Natural killer cell treated with Interleukin-12 subunit alpha and Interleukin-12 subunit beta and Interleukin-15 and Interleukin-18, amount 100 ng/mL, for 72 hours (primary cell): ENCODE measurements at regions not wholly inside any gene's neighbourhood (a gene's known extent, or its start where the extent isn't known, plus 50 kb on each side); places are given as distances from the start of the nearest gene placed in this dataset.

Experiments
- ATAC-seq, 2 donors: fragments of 150-1000 bp; cut with Tn5 transposase in 1 of 2; sonication (Bioruptor Pico), chemical (Tn5 transposase) in 1 of 2; 2 replicates each; pipeline ENCODE4 v1.10.0; 2021
- DNase-seq: peaks from one replicate; pipeline ENCODE4 v3.0.0; 2022; ENCODE audit warnings: low spot score
- H3K27ac Mint-ChIP-seq, 2 donors: 1 replicate in 1 of 2; 2 replicates in 1 of 2; pipeline ENCODE4 v1.8.0; 2022; ENCODE audit warnings: mixed read lengths in 2 of 2, mild to moderate bottlenecking in 1 of 2, moderate library complexity in 1 of 2
- H3K27me3 Mint-ChIP-seq, 2 donors: 1 replicate in 1 of 2; 2 replicates in 1 of 2; pipeline ENCODE4 v1.8.0; 2022; ENCODE audit warnings: mixed read lengths in 2 of 2
- H3K36me3 Mint-ChIP-seq: one replicate; pipeline ENCODE4 v1.8.0; 2022; ENCODE audit warnings: mixed read lengths
- H3K4me1 Mint-ChIP-seq, 2 donors: 1 replicate in 1 of 2; 2 replicates in 1 of 2; pipeline ENCODE4 v1.8.0; 2022; ENCODE audit warnings: low read depth in 2 of 2, mixed read lengths in 2 of 2, mild to moderate bottlenecking in 1 of 2
- H3K4me3 Mint-ChIP-seq: one replicate; pipeline ENCODE4 v1.8.0; 2022; ENCODE audit warnings: mixed read lengths
- H3K9me3 Mint-ChIP-seq: 2 replicates; pipeline ENCODE4 v1.8.0; 2022; ENCODE audit warnings: mixed read lengths

DNA sequence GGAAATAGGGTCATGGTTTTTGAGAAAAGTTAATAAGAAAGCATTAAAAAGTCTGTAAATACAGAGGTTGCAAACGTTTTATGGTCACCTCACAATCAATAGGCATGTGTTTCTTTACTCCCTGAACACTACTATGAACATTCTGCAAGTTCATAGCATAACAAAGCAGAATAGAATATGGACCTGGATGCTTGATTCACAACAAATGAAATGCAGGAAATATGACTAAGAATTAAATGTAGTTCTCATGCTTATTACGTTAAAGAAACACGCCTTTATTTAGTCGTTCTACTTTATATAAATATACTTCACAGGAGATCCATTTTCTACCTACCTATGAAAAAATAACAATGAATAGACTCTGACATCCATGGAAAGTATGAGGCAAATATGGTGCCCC lies 344.0 kb downstream of the KCTD12 start:
- H3K27me3 Mint-ChIP-seq, result no peaks in the 10 kb centered on the region
- no peaks in the 10 kb centered on the region for H3K4me1 Mint-ChIP-seq
- no peak for ATAC-seq
- peaks cover 4% of the 10 kb centered on the region for H3K36me3 Mint-ChIP-seq
- no peak overlapping the region for H3K4me3 Mint-ChIP-seq
- no peak for DNase-seq
- H3K27ac Mint-ChIP-seq, result no peak overlapping the region
- peaks cover 5% of the 10 kb centered on the region for H3K9me3 Mint-ChIP-seq

DNA sequence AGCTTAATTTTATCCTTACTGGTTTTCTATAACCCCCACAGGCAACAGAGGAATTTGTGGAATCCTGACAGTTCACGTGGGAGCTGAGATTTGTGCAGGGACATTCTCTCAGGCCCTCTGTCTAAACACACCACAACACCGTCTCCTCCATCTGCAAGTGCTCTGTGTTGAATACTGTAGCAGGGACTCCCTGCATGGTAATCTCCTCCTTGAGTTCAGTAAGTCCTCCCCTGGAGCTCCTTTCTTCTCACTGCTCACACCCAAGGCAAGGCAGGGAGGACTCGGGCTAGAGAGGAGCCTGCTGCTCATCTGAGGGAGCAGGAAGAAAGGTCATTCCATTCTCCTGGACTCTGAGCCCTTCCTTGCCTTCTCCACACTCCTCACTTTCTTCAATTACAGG lies 348.2 kb downstream of the KCTD12 start:
- H3K4me3 Mint-ChIP-seq, result no peak overlapping the region
- H3K9me3 Mint-ChIP-seq, result no peaks in the 10 kb centered on the region
- no peaks in the 10 kb centered on the region for H3K4me1 Mint-ChIP-seq
- DNase-seq, result no peak
- no peak for ATAC-seq
- H3K27ac Mint-ChIP-seq, result no peak overlapping the region
- H3K36me3 Mint-ChIP-seq, result no peaks in the 10 kb centered on the region
- no peaks in the 10 kb centered on the region for H3K27me3 Mint-ChIP-seq

DNA sequence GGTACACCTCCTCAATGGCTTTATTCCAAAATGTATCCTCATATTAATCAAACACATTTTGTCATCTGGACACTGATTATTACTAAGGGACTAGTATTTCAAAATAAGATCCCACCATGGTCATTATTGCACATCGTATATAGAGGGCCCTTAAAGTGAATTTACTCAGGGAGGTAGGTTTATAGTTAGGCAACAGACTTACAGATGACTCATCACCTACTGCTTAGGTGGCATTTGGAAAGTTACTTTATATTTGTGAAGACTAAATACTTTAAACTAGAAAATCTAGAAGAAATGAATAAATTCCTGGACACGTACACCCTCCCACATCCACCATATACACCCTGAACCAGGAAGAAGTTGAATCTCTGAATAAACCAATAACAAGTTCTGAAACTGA lies 353.0 kb downstream of the KCTD12 start:
- Mint-ChIP-seq H3K9me3 (no peaks in the 10 kb centered on the region), H3K36me3 (no peaks in the 10 kb centered on the region), H3K4me1 (no peaks in the 10 kb centered on the region), H3K4me3 (no peak overlapping the region), H3K27ac (no peak overlapping the region), H3K27me3 (peaks cover 0 to 5% of the 10 kb centered on the region in 2 donors)
- no peak for ATAC-seq
- no peak for DNase-seq

DNA sequence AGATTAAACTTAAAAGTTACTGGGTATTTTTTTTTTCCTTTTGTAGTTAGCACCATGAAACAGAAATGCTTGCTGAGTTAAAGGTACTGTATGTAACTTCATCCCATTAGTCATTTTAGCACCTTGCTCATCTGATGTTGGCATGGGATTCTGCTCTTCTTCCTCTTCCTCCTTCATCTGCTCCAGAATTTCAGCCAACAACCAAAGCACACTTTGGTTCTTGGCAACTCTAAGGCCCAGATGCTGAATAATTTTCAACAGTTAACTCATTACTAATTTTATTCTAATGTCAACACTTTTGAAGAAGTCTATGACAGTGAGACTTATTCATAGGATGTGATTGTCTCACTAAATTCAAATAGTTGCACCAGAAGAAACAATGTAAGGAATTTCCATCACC lies 359.2 kb downstream of the KCTD12 start:
- Mint-ChIP-seq H3K4me1 (no peaks in the 10 kb centered on the region), H3K4me3 (no peak overlapping the region), H3K9me3 (no peaks in the 10 kb centered on the region), H3K27ac (no peak overlapping the region), H3K36me3 (no peaks in the 10 kb centered on the region), H3K27me3 (peaks cover 0 to 5% of the 10 kb centered on the region in 2 donors)
- no peak for ATAC-seq
- no peak for DNase-seq

DNA sequence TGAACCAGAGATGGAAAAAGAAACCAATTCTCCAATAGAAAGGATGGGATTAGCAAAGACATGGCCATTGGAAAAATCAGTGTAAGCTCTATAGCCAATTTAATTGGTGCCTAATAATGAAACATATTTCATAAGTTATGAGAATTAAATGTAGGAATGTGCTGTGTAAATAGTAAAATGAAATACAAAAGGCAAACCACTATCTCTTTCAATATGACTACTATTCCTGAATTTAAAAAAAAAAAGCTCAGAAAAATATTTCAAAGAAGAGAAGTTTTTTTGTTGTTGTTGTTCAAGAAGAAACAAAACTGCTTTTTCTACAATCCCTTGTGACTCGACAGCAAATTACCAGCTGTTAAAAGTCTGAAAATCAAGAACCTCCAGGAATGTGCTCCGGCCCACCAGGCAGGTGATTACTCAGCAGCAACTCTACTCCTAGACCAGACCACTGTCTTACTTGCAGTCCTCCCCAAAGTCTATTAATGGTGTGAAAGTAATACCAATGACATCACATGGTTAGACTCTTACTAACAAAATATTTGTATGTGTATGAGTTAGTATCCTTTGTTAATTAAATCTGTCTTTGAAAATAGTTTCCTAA lies 362.4 kb downstream of the KCTD12 start:
- no peak overlapping the region for H3K27ac Mint-ChIP-seq
- peaks cover 0 to 7% of the 10 kb centered on the region in 2 donors for H3K27me3 Mint-ChIP-seq

DNA sequence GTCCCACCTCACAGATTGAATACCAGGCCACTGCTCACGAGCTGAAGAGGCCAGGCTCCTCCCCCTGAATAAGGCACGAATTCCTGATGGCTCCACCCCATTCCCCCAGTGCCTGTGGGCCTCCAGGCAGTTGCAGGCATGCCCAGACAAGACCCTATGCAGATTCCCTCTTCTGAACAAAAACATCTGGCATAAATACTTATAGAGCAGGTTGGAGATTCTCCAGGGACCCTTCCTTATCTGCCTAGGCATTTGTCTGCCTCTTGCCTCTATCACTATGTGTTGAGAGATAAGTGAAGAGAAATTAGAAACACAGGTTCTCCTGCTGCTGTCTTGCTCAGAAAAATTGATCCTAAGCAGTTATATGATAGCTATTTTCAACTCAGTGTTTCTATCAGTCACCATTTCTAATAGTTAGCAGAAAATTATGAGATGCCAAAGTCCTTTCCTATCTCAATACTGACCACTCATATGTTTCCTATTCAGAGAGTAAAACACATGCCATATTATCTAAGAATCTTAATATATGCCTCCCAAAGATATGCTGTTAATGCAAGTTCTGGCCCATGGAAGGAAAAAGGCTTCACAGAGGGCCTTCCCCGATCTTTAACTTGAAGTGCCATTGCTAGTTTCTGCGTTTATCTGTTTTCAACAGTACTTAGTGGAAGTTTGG lies 364.0 kb downstream of the KCTD12 start:
- Mint-ChIP-seq H3K36me3 (no peaks in the 10 kb centered on the region), H3K9me3 (no peaks in the 10 kb centered on the region), H3K27me3 (peaks cover 2 to 7% of the 10 kb centered on the region in 2 donors), H3K4me3 (no peak overlapping the region), H3K4me1 (no peaks in the 10 kb centered on the region), H3K27ac (no peak overlapping the region)
- DNase-seq (no peak), ATAC-seq (no peak)

More for the DNA sequence above, 362.4 kb downstream of the KCTD12 start:
- DNase-seq (no peak), ATAC-seq (no peak)
- no peak overlapping the region for H3K4me3 Mint-ChIP-seq
- no peaks in the 10 kb centered on the region for H3K36me3 Mint-ChIP-seq
- no peaks in the 10 kb centered on the region for H3K4me1 Mint-ChIP-seq
- no peaks in the 10 kb centered on the region for H3K9me3 Mint-ChIP-seq

DNA sequence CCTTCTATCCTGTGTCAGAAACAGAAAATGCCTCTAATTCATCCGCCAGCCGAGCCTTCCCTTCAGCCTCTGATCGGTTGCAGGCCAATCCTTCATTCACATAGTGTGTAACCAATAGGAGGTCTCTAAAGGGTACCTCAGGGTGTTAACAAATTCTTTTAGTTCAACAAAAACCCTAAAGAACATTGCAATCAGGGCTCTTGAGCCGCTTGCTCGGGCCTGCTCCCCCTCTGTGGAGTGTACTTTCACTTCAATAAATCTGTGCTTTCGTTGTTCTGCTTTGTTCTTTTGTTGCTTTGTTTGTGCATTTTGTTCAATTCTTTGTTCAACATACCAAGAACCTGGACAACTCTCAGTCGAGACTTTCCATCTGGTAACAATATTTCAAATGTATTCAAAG lies 366.5 kb downstream of the KCTD12 start:
- Mint-ChIP-seq H3K36me3 (no peaks in the 10 kb centered on the region), H3K4me3 (no peak overlapping the region), H3K27ac (no peak overlapping the region), H3K27me3 (peaks cover 2 to 7% of the 10 kb centered on the region in 2 donors), H3K4me1 (no peaks in the 10 kb centered on the region), H3K9me3 (no peaks in the 10 kb centered on the region)
- ATAC-seq (no peak), DNase-seq (no peak)

DNA sequence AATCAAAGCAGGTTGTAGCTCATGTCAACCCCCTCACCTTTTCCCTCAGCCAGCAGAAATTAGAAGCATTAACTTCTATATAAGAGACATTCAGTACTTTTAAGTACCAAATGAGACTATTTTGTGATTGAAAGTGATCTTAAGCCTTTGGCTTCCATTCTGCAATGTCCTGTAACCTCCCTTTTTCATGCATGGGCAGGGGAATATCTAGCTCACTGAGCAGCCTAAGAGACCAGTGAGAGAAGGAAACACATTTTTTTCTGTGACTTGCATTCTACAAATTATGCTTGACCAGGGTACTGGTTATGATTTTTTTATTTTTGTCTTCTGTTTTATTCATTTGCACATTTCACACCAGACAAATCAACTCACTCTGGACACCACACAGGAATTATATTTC lies 369.6 kb downstream of the KCTD12 start:
- H3K4me1 Mint-ChIP-seq, result no peaks in the 10 kb centered on the region
- H3K27me3 Mint-ChIP-seq, result peaks cover 2 to 7% of the 10 kb centered on the region in 2 donors
- H3K4me3 Mint-ChIP-seq, result no peak overlapping the region
- H3K36me3 Mint-ChIP-seq, result no peaks in the 10 kb centered on the region
- ATAC-seq (no peak), DNase-seq (no peak)
- peaks cover 3% of the 10 kb centered on the region for H3K9me3 Mint-ChIP-seq
- H3K27ac Mint-ChIP-seq, result no peak overlapping the region

DNA sequence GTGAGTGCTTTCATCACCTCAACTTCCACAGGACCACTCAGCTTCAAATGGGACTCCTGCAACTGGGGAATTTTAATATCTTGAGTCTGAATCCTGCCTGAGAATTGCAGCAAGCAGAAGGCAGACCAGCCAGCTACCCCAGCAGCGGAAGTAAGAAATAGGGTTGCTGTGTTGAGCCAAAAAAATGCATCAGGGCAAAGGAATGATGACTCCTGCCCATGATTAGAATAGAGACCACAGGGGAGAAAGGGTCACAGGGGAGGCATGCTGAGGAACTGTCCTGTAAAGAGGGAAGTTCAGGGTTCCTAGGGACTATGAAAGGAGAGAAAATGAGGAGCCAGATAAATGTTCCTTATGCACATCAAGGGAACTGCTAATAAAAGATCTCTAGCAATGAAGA lies 370.2 kb downstream of the KCTD12 start:
- no peak overlapping the region for H3K4me3 Mint-ChIP-seq
- no peaks in the 10 kb centered on the region for H3K4me1 Mint-ChIP-seq
- peaks cover 3% of the 10 kb centered on the region for H3K9me3 Mint-ChIP-seq
- peaks cover 2 to 7% of the 10 kb centered on the region in 2 donors for H3K27me3 Mint-ChIP-seq
- DNase-seq (no peak), ATAC-seq (no peak)
- H3K27ac Mint-ChIP-seq, result no peak overlapping the region
- no peaks in the 10 kb centered on the region for H3K36me3 Mint-ChIP-seq

GRCh38 chr13:76512721-76513145 lies 373.5 kb downstream of the KCTD12 start:
- Mint-ChIP-seq H3K9me3 (peaks cover 3% of the 10 kb centered on the region), H3K27me3 (peaks cover 0 to 4% of the 10 kb centered on the region in 2 donors), H3K36me3 (no peaks in the 10 kb centered on the region), H3K27ac (no peak overlapping the region), H3K4me3 (no peak overlapping the region), H3K4me1 (no peaks in the 10 kb centered on the region)
- ATAC-seq, result no peak
- no peak for DNase-seq

- Mint-ChIP-seq H3K27me3 (peaks cover 0 to 2% of the 10 kb centered on the region in 2 donors), H3K27ac (no peak overlapping the region), H3K4me3 (no peak overlapping the region), H3K36me3 (no peaks in the 10 kb centered on the region), H3K4me1 (no peaks in the 10 kb centered on the region), H3K9me3 (no peaks in the 10 kb centered on the region)
- no peak for ATAC-seq
- DNase-seq, result no peak
Measured at GRCh38 chr13:76505437-76505836, 380.8 kb downstream of the KCTD12 start.

DNA sequence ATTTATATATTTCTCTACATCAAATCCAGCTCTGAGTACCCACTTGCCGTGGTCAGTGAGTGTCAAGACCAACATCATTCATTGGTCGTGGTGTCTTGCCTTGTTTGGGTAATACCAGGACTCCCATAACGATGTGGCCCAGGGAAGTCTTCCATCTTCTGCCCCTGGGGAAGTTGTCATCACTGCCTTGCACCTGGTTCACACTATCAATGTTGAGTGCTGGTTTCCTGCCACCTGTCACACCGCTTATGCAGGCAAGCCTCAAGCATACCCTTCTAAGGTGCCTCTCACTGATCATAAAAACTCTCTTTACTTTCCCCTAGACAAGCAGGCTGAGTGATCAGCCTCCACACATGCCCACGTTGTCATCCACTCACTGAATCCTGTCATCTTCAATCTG lies 382.4 kb downstream of the KCTD12 start:
- peaks cover 0 to 3% of the 10 kb centered on the region in 2 donors for H3K27me3 Mint-ChIP-seq
- H3K4me3 Mint-ChIP-seq, result no peak overlapping the region
- no peaks in the 10 kb centered on the region for H3K4me1 Mint-ChIP-seq
- H3K27ac Mint-ChIP-seq, result no peak overlapping the region
- H3K36me3 Mint-ChIP-seq, result no peaks in the 10 kb centered on the region
- no peak for DNase-seq
- H3K9me3 Mint-ChIP-seq, result no peaks in the 10 kb centered on the region
- no peak for ATAC-seq

DNA sequence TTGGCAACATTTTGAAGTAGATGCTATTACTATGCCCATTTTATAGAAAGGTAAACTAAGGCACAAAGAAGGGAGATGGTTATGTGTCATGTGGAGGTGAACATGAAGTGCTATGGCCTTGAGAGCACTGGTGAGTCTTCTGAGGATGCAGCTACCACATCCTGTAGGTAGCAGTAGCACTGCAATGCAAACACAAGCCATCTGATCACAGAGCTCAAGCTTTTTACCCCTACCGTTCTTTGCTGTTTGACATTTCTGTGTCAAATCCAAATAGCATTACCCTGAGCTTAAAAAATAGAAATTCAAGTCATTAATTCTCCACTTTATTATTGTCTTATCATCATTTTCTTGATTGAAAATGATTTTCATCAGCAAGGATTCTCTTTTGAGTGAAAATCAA lies 382.9 kb downstream of the KCTD12 start:
- no peak for DNase-seq
- H3K9me3 Mint-ChIP-seq, result no peaks in the 10 kb centered on the region
- H3K4me1 Mint-ChIP-seq, result no peaks in the 10 kb centered on the region
- no peak overlapping the region for H3K4me3 Mint-ChIP-seq
- no peak overlapping the region for H3K27ac Mint-ChIP-seq
- H3K27me3 Mint-ChIP-seq, result peaks cover 0 to 3% of the 10 kb centered on the region in 2 donors
- ATAC-seq, result no peak
- no peaks in the 10 kb centered on the region for H3K36me3 Mint-ChIP-seq

DNA sequence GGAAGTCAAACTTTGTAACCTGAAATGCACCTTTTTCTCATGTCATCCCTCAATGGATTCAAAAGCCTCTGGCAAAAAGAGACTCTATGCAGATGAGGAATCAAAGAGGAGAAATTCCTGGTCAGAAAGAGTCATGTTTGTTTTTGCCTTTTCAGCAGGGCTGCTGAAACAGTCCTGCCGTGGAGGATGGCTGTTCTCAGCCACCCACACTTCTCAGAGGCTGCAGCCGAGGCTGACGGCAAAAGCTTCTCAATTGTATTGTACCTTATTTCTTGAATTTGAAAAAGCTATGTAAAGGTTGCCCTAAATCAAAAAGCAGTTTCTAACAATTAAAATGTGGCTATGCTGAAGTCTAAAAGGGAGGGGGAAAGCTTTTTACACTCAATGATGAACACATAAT lies 385.3 kb downstream of the KCTD12 start:
- DNase-seq, result no peak
- Mint-ChIP-seq H3K27me3 (peaks cover 0 to 3% of the 10 kb centered on the region in 2 donors), H3K4me1 (no peaks in the 10 kb centered on the region), H3K27ac (no peak overlapping the region), H3K36me3 (no peaks in the 10 kb centered on the region), H3K9me3 (no peaks in the 10 kb centered on the region), H3K4me3 (no peak overlapping the region)
- ATAC-seq, result no peak

- Mint-ChIP-seq H3K27ac (no peak overlapping the region), H3K9me3 (no peaks in the 10 kb centered on the region), H3K4me1 (no peaks in the 10 kb centered on the region), H3K4me3 (no peak overlapping the region), H3K36me3 (no peaks in the 10 kb centered on the region), H3K27me3 (peaks cover 0 to 3% of the 10 kb centered on the region in 2 donors)
- DNase-seq, result no peak
- ATAC-seq, result no peak
Measured at GRCh38 chr13:76499891-76500290, 386.3 kb downstream of the KCTD12 start.
